AG20443 (cell line): ENCODE measurements at regions not wholly inside any gene's neighbourhood (a gene's known extent, or its start where the extent isn't known, plus 50 kb on each side); places are given as distances from the start of the nearest gene placed in this dataset.
"Not testable (repeated sequence)": the region's sequence is repeated elsewhere in the genome, so short reads cannot be mapped to it uniquely, and the experiment has no call there.

ENCODE experiments used
- DNase-seq: peaks from one replicate; pipeline ENCODE4 v3.0.0; 2012; ENCODE audit warnings: low spot score, mixed read lengths

DNA sequence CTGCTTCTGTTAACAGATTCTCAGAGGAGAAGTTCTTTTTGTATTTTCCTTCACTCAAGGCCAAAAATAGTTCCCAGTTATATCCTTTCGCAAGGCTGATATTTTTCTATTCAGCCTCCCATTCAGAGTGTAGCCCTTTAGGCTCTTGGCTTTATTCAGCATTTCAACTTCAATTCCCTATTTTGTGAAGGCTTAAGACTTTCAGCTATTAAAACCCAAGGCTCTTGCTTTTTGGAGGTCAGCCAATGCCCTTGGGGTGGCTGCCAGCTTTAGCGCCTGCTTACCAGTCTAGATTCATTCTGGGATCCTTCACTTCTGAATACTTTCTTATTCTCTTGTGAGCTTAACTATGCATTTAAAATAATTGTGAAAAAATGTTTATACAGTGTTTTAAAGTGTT is 57.3 kb upstream of the ADGRA3 start:
- DNase-seq, result no peak

DNA sequence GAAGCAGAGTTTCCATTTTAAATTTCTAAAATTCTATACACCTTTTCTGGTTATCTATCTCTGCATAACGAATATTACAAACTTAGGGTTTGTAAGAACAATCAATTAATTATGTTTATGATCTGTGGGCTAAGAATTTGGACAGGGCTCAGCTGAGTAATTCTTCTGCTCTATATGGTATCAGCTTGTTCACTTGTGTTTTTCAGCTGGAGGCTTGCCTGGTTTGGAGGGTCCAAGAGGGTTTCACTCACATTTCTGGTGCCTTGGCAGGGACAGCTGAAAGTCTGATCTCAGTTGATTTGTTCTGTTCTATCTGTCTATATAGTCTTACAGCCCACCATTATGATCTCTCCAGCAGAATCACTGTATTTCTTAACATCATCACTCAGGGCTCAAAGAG is 57.8 kb upstream of the ADGRA3 start:
- DNase-seq, result no peak

DNA sequence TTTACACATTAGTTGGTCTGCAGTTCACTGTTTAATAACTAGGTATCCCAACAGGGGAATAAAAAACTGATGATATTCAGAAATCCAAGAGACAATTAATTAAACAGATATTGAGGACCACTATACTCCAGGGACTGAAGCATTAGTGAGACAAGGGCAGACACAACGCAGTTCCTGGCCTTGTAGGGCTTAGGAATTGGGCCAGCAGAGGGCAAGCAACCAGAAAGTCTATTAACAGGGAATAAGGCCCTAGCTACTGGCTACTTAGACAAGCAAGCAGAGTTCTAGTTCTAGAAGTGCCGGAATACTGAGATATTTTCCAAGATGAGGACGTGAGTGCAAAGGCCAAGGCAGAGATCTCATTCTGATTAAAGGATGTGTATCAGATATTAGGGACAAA is 58.6 kb upstream of the ADGRA3 start:
- no peak for DNase-seq

DNA sequence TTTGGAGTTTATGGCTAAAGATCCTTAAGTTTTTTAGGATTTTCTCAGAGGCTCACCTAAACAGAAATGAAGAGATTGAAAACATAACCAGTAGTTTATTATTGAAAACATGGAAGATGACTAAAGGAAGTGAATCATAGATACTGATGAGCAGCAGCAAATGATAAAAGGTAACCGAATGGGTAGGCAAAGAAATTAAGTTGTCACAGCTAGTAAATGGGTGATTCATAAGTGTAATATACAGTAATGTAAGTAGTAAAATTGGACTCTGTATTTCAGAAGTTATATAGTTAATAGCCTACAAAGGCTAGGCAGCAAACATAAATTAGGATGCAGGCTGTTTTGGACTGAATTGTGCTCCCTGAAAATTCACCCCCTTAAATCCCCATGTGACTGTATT is 59.0 kb upstream of the ADGRA3 start:
- no peak for DNase-seq

DNA sequence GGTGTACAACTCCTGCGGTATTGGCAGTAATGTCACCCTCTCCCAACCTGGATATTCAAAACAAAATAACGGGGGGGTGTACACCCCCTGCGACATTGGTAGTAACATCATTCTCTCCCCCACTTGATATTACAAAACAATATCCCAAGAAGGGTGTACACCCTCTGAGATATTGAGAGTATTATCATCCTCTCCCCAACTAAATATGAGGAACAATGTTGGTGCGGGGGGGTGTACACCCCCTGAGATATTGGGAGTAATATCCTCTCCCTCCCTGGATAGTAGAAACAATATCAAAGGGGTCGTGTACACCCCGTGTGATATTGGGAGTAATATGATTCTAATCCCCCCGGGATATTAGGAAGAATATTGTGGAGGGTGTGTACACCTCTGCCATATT is 71.4 kb upstream of the ADGRA3 start:
- no peak for DNase-seq

DNA sequence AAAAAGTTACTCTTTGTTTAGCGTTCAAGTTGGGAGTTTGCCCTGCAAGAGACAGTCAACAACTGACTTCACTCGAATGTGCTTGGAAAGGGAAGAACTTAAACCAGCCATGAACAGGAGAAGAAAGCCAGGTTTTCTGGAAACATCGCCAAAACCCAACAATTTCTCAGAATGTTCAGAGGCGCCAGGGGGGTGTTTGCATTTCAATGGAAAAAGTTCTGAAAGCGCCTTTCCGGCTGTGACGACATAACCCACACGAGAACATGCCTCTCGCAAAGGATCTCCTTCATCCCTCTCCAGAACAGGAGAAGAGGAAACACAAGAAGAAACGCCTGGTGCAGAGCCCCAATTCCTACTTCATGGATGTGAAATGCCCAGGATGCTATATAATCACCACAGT is 78.1 kb upstream of the ADGRA3 start:
- DNase-seq, result no peak

DNA sequence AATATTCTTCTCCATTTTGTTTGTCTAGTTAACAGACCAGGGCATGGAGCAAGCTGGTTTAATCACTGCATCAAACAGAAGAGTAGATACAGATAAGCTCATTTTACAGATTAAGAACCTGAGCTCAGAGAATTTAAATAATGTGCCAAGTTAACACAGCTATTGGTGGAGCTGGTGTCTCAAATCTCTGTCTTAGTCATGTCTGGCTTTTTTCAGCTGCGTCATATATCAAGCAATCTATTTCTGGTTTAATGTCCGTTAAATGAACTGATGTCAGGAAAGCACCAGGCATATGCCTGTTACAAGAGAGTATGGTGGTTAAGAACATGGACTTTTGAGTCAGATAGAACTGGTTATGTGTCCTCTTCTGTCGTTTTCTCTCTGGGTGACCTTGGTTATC is 79.8 kb upstream of the ADGRA3 start:
- DNase-seq, result no peak

DNA sequence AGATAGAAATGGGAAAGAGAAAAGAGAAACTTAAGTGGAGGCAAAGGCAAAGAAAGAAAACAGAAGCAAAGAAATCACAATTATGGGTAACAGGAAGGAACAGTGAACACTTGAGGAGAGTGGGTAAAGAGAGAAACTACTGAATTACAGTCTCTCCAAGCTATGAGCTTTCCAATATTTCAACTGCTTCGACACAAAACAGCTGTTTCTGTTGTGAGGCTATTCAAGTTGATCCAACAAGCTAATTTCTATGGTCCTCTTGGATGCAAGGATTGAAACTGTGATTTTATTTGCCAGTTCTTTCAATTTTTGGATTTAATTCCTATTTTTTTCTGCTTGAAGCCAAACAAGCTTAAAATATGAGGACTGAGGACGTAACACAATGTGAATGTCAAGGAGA is 80.5 kb upstream of the ADGRA3 start:
- DNase-seq, result no peak

DNA sequence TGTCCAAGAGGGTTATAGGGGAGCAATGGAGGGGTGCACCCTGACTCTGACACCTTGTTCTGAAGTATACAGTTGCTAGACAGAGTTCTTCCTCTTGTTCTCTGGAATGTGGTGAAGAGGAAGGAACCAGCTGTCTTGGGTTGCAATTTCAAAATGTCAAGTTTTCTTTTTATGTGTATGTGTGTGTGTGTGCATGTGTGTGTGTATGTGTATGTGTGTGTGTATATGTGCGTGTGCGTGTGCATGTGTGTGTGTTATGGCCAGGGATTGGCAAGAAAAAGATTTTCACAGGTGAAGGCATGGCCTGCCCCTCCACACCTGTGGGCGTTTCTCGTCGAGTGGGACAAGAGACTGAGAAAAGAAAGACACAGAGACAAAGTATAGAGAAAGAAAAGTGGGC is 81.6 kb upstream of the ADGRA3 start:
- DNase-seq, result no peak

DNA sequence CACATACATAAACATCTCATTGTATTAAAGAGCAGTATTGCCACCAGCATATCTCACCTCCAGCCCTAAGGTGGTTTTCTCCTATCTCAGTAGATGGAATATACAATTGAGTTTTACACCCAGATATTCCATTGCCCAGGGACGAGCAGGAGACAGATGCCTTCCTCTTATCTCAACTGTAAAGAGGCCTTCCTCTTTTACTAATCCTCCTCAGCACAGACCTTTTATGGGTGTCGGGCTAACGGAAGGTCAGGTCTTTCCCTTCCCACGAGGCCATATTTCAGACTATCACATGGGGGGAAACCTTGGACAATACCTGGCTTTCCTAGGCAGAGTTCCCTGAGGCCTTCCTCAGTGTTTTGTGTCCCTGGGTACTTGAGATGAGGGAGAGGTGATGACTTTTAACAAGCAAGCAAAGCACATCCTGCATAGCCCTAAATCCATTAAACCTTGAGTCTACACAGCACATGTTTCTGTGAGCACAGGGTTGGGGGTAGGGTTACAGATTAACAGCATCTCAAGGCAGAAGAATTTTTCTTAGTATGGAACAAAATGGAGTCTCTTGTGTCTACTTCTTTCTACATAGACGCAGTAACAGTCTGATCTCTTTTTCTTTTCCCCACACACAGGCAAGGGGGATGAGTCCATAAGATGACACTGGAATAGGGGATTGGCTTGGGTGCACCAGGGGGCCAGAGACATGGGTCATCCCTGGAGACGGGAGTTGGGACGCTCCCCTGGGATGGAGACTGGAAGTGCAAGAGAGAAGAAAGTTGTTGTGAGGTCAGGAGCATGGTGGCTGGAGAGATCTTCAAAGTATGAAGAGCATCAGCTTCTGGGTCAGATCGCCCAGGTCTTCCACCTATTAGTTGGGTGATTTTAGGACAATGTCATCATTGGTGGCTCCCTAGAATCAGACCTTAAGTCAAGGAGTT is 82.5 kb upstream of the ADGRA3 start:
- not testable (repeated sequence) for DNase-seq

DNA sequence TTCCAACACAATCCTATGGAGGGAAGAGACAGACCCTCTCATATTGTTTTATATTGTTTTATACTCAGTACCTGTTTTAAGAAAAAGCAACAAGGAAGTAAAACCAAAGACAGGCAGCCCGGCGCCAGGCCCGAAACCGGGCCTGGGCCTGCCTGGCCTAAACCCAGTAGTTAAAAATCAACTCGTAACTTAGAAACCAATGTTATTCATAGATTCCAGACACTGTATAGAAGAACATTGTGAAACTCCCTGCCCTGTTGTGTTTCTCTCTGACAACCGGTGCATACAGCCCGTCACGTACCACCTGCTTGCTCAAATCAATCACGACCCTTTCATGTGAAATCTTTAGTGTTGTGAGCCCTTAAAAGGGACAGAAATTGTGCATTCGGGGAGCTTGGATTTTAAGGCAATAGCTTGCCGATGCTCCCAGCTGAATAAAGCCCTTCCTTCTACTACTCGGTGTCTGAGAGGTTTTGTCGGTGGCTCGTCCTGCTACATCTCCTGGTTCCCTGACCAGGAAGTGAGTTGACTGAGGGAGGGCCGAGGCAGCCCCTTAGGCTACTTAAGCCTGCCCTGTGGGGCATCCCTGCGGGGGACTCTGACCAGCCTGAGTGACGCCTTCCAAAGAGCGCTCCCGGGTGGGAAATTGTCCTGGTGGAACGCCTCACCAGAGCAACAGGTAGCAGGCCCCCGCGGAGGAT is 83.5 kb upstream of the ADGRA3 start:
- not testable (repeated sequence) for DNase-seq

DNA sequence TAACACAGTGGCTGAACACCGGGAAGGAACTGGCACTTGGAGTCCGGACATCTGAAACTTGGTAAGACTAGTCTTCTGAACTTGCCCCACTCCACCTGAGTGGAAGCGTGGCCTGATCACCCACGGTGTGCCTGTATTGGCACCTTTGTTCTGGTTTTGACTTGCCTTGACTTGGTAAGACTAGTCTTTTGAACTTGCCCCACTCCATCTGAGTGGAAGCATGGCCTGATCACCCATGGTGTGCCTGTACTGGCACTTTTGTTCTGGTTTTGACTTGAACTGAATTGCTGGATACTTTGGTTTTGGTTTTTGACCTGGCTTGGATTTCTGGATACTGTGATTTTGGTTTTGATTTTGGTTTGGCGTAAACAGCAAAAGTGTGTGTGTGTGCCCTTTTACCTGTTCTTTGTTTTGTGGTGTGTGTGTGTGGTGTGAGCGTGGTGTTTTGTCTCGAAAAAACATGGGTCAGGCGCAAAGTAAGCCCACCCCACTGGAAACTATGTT is 84.1 kb upstream of the ADGRA3 start:
- not testable (repeated sequence) for DNase-seq

DNA sequence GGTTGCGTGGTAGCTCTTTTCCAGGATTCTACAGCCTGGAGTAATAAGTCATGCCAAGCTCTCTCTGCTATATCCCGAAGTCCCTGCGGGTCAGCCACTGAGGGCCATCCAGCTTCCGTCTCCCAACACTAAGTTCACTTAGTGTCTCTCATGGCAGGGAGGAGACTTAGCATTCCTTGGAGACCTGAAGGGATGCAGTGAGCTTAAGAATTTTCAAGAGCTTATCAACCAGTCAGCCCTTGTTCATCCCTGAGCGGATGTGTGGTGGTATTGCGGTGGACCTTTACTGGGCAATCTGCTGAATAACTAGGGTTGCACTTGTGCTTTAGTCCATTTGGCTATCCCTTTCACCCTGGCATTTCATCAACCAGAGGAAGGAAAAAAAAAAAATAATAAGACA is 85.8 kb upstream of the ADGRA3 start:
- DNase-seq, result not testable (repeated sequence)

DNA sequence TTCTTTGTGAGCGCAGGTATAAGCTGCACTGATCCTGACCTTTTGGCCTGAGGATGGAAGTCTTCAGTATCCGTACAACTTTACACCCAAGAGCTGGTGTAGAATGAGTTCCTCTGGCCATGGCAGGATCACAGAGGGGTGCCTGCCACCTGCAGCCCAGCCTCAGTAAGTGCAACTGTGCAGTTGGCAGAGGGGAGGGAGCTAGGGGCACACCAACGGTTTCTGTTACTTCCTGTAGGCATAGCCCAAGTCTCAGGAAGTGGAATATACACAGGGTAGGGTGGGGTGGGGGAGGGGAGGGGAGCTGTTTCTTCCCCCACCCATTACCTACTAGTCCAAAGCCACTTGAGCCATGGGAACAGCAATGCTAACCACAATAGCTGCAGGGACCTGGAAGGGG is 85.4 kb upstream of the GBA3 start:
- peak; percentile 58 for DNase-seq

DNA sequence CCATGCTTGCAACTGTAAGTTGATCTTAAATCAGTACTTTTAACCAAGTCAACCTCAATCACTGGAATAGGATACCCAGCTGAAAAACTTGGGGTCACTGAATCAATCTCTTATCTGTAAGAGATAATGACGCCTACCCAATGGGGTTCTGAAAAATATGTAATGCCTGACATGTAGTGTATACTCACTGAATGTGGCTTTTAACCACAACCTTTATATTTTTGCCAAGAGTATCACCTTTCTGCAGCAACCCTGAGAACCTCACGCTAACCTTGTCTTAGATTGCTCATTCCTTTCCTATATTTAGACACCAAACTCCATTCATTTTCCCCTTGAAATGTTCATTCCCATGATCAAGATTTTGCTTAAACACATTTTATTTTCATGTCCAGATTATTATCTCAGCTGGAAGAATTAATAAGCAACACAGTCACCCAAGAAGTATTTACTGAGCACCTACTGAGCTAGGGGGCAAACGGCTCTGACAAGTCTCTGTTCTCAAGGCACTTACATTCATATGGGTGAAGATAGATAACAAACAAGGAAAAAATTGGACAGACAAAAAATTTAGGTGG is 82.7 kb upstream of the GBA3 start:
- DNase-seq, result not testable (repeated sequence)

DNA sequence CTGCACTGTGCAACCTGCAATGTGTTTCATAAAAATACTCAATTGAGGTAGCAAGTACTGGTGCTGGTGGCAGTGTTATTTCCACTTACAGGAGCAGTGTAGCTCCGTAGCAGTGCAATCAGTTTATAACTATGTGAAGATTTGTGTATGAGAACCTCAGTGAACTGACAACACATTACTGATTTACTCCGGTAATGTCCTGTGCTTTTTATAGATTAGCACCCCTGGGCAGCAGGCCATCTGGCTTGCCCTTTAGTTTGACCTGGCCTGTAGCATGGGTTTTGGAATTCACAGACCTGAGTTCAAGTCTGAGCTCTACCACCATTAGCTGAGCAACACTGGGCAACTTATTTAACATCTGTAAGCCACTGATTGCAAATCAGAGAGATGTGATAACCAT is 78.6 kb upstream of the GBA3 start:
- no peak for DNase-seq

DNA sequence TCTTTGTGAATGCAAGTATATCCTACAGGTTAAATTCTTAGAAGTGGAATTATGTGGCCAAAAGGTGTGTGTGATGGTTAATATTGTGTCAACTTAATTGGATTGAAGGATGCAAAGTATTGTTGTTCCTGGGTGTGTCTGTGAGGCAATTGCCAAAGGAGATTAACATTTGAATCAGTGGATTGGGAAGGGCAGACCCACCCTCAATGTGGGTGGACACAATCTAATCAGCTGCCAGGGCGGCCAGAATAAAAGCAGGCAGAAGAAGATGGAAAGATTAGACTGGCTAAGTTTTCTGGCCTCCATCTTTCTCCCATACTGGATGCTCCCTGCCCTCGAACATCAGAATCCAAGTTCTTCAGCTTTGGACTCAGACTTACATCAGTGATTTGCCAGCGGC is 76.2 kb upstream of the GBA3 start:
- no peak for DNase-seq

DNA sequence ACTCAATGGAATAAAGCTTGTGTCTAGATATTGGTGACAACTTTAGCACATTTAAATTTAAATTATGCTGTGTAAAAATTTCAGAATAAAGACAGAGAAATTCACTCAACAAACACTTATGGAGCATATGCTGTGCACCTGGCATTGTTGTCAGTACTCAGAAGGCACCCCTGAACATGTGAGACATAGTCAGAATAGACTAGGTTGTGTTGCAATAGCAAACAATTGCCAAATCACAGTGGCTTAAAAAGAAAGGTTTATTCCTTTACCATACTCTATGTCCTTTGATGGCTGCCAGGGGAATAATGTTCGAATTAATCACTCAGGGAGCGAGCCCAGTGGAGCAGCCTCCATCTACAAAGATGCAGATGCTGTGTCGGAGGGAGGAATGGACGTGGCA is 72.6 kb upstream of the GBA3 start:
- not testable (repeated sequence) for DNase-seq

DNA sequence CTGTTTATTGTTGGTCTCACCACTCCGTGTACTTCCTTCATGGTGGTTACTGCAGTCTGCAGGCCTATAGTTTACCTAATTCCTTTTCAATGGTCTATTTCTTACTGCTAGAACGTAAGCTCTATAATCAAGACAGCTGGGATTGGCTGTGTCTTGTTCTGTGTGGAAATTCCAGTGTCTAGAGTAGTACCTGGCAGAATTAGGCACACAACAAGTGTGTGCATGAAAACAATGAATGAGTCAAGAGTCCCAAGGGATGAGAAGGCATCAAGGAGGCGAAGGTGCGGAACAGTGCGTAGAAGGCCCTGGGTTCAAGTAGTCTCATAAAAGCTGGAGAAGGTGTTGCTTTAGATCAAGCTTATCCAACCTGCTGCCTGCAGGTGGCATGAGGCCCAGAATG is 70.8 kb upstream of the GBA3 start:
- DNase-seq, result not testable (repeated sequence)

DNA sequence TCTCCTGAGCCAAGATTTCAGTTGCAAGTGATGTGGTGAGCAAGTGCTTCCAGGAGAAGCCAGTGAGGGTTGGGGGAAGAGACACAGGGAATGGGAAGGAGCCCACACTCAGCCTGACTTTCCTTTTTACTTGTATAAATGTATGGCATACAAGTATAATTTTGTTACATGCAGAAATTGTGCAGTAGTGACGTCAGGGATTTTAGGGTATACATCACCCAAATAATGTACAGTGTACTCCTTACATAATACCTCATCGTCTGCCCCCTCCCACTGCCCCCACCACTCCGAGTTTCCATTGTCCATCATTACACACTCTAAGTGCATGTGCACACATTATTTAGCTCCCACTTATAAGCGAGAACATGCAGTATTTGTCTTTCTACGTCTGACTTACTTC is 68.7 kb upstream of the GBA3 start:
- not testable (repeated sequence) for DNase-seq

DNA sequence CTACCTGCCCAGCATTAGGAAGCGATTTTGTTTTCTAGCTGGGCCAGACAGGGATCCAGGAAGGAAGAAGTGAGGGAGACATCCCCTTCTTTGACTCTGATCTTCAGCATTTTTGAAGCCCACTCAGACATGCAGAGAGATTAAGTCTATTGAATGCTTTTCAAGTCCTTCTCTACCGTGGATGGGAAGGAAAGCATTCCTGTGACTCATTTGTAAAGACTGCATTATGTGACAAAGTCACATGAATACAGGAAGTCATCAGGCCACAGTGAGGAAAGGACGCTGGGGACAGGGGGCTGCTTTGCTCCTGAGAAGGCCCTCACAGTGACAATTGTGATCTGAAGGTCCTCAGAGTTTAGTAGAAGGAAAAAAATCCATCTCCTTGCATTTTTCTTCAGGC is 67.4 kb upstream of the GBA3 start:
- no peak for DNase-seq

DNA sequence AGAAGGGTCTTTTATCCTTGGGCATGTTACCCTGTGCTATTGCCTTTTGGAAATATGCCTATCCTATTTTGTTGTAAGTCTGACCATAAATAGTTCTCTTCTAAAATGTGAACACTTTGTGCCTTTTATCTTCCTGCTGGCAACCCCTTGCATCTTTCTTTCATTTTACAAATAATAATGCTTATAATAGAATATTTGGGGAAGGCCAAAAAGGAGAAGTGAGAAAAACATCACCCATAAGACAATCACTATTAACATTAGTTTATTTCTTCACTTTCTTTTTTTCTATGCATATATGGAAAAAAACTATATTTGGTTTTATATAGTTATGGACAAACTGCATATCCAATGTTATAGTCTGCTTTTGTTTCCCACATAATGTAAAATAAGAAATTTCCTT is 64.9 kb upstream of the GBA3 start:
- DNase-seq, result not testable (repeated sequence)
